NCI-H2196 (cell line): ENCODE measurements at regions not wholly inside any gene's neighbourhood (a gene's known extent, or its start where the extent isn't known, plus 50 kb on each side); places are given as distances from the start of the nearest gene placed in this dataset.

Source experiments
- DNase-seq: peaks from one replicate; lab custom pipeline; 2025; ENCODE audit not compliant: unreplicated experiment; lab: John Stamatoyannopoulos, UW

DNA sequence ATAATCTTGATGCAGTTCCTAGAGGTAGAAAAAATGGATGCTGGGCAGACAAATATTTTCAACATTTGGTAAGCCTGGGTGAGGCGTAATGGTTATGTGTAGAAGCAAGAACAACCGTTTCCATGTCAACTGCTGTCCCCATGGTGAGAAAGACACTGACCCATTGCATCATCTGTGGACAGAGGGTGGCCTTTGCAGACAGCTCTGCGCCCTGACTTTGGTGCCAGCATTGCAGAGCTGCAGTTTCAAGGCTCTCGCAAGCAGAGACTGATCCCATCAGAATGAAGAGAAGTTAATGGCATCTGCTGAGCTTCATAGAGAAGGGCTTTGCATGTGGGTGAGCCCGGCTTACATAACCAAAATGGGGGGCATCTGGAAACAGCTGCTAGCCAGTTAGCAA, 179.0 kb upstream of the ADRA1B start:
- no peak for DNase-seq

DNA sequence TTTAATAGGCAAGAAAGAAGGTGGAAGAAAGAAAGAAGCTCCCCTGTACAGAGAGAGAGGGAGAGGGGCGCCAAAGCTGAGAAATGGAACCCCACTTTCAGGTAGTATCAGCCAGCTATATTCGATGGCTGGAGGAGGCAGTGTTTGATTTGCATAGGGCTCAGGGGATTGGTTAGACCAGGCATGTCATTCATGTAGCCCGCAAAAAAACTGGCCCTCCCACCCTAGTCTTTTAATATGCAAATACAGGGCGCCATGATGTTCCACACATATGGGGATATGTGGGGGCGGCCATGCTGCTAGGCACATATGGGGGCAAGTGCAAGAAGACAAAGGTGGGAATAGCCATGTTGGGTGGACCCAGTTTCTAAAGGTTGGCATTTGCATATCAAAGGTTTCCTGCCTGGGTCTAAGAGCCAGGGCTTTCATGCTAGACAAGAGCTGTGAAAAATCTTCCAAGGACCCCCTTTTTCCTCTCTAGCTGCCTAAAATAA, 174.4 kb upstream of the ADRA1B start:
- no peak for DNase-seq

- DNase-seq: no peak
Measured at GRCh38 chr5:159743234-159743633, 173.0 kb upstream of the ADRA1B start.

GRCh38 chr5:159746707-159747106, 169.6 kb upstream of the ADRA1B start:
- no peak for DNase-seq

DNA sequence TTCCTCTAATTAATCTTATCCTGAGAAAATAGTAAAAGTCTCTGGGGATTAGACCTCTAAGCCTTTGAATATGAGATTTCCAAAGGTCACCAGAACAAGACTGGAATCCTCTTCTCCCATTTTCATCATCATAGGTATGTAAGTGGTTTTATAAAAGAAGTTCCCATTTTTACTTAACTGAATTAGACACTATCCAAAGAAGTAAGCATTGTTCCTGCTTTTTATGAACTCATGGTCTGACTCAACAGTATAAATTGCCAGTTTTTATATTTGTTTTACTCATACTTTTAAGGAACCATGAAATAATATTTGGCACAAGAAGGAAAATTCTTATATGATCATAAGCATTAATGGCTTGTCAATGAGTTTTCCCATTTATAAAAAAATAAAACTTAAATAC, 167.1 kb upstream of the ADRA1B start:
- no peak for DNase-seq

DNA sequence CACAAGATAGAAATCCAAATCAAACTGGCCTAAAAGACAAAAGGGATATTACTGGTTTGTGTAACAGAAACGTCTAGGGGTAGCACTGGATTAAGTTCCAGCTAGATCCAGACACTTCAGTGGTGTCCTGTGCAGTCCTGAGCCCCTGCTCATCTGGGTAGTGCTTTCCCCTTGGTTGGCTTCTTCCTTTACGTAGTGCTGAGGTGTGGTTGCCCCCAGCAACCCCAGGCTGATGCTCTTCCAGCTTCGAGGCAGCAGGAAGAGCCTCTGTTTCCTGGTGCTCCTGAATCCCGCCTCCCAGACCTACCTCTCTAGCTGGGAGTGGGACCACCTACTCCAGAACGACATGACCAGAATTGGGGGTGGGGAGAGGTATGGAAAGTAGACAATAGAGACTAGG, 166.1 kb upstream of the ADRA1B start:
- no peak for DNase-seq

DNA sequence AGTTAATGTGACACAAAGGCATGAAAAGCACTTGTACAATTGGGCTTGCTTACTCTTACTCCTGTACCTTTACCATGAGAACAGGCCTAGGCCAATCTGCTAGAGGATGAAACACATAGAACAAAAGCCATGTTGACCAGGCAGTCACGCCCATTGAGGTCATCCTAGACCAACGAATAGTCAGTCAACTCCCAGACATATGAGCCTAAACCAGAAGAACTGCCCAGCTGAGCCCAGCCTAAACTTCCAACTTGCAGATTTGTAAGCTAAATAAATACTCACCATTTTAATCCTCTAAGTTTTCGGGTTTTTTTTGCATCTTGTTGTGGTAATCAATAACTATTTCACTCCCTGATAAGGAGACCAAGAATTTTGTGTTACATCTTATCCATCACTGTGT, 164.8 kb upstream of the ADRA1B start:
- no peak for DNase-seq

DNA sequence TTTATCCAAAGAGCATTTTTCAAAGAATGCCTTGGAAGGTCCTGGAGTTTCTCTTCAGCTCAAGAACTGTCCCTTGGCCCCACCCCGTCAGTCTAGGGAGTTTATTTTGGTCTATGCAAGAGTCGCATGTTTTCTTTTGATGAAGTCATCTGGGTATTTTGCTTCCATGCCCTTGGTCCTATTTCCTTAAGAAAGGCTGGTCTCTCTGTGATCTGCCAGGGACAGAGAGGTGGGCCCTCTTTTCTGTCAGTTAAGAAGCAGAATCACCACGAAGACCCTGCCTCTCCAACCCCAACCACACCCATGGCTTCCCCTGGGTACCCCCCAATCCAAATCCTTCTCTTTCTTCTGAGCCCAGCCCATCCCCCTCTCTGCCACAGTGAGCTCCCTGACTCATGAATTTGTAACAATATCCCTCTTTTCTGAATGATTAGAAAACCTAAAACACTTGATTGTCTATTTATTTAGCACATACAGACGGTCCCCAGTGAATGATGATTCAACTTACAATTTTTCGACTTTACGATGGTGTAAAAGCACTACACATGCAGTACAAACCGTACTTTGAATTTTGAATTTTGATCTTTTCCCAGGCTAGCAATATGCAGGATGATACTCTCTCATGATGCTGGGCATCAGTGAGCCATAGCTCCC, 163.5 kb upstream of the ADRA1B start:
- no peak for DNase-seq

GRCh38 chr5:159758189-159758588, 158.1 kb upstream of the ADRA1B start:
- no peak for DNase-seq

GRCh38 chr5:159759791-159760290, 156.4 kb upstream of the ADRA1B start:
- no peak for DNase-seq

DNA sequence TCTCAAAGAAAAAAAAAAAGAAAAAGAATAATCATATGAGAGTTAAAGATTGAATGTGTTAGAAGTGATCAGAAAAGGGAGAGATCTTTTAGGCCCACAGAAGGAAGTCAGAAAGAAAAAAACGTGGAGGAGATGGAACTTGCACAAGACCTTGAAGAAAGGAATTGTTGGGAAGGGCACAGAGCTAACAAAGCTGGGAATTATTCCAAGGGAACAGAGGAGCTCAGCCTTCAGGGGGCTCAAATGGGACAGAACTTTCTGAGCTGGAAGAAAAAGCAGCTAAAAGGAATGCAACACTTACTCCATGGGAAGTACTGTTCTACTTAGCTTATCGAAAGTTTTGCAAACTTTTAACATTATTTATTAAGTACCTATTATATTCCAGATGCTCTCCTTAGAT, 153.4 kb upstream of the ADRA1B start:
- DNase-seq: no peak

- no peak for DNase-seq
Measured at GRCh38 chr5:159763562-159763961, 152.7 kb upstream of the ADRA1B start.

- no peak for DNase-seq
Measured at GRCh38 chr5:159764283-159765134, 151.8 kb upstream of the ADRA1B start.

DNA sequence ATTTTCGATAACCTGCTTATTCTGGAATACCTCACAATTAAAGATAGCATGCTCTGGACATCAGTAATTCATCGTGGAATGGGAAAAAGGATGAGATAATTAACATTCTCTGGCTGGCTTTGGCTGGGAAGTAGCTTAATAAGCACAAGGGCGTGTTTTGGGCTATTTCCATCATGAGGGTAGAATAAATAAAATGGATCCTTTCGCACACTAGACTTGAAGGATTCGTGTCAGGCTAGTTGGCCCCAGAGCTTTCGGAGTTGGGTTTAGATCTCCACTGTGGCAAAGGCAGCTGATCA, 151.2 kb upstream of the ADRA1B start:
- DNase-seq: no peak

DNA sequence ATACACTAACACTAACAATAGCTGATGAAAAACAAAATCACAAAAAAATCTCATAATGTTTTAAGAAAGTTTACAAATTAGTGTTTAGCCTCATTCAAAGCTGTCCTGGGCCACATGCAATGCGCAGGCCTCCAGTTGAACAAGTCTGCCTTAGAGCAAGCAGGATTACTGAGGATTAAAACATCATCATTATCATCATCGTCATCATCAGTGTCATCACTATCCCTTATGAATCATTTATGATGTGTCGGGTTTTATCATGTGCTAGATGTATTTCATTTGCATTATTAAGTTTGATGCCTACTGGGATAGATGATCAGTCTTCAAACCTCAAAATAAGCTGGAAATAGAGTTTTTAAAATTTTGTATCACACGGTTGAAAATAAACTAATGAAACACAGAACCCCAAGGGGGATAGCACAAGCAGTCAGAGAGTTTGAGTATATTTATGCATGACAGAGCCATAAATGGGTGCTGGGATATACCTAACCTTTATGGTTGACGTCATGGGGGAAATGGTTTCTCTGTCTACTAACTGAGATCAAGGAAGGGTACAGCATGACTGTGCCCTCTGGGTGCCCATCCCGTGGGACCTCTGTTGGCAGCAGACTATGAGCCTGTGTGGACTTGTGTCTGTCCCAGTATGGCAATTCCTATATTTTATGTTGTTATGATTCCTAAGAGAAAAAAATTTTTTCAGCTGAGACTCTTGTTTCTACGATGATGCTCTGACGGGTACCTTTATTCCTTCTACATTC, 150.3 kb upstream of the ADRA1B start:
- no peak for DNase-seq

- no peak for DNase-seq
Measured at GRCh38 chr5:159768243-159768642, 148.0 kb upstream of the ADRA1B start.

GRCh38 chr5:159772698-159773061, 143.6 kb upstream of the ADRA1B start:
- no peak for DNase-seq

DNA sequence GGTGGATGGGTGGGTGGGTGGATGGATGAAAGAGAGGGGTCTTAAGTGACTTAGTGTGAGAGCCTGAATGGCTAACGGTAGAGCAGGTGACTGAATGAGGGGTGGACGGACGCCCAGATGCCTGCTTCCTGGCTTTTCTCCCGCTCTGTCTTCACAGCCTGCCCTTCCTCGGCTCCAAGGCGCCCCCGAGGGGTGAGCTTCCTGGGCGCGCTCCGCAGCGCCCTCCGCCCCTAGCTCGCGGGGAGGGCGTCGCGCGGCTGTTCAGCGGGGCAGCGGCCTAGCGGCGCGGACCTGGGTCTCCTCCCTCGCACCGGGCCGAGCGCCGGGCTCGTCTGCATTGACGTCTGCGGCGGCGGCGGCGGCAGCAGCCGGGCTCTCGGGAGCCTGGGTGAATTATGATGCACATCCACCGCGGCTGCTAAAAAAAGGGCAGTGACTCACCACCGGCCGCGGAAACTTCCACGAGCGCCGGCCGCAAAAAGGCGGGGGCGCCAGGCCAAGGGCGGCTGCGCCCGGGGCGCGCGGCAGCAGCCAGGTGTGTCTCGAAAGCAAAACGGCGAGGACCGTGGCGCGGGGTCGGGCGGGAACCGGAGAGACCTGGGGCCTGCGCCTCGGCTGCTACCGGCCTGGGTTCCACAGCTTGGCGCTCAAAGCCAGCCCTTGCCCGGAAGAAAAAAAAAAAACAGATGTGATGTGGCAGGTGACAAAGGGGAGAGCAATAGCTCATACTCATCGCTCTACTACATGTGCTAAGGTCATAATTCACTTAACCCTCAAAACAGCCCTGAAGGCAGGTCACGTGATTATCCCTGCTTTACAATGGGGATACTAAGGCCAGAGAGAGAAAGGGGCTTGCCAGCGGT, 143.0 kb upstream of the ADRA1B start:
- peak; percentile 30 for DNase-seq

GRCh38 chr5:159774476-159775031, 141.7 kb upstream of the ADRA1B start:
- DNase-seq: no peak

- DNase-seq: no peak
Measured at GRCh38 chr5:159775890-159776289, 140.4 kb upstream of the ADRA1B start.
